ENCODE measurements at regions not wholly inside any gene's neighbourhood (a gene's known extent, or its start where the extent isn't known, plus 50 kb on each side); places are given as distances from the start of the nearest gene placed in this dataset.

DNA sequence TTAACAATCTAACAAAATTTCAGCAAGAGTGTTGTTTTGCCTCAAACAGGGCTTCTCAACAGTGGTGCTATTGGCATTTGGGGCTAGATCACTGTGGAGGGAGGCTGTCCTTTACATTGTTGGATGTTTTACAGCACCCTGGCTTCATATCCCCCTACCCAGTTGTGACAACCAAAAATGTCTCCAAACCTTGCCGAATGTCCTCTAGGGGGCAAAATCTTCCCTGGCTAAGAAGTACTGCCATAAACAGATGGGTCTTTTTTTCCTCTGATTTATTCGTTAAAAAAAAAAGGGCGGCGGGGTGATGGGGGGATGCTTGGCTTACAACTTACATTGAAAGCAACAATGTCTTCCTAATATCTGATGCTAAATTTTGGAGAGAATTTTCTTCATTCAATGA is 207.6 kb upstream of the CCDC150 start:
- TF ChIP-seq POLR2A (IDR thresholded peaks at IDR 0.05) (no peak), POLR2AphosphoS5 (IDR thresholded peaks at IDR 0.05; ENCODE audit: insufficient read depth in 1 of 2, low read depth in 1 of 2) (no peak)
- TF ChIP-seq, protein P1, sequence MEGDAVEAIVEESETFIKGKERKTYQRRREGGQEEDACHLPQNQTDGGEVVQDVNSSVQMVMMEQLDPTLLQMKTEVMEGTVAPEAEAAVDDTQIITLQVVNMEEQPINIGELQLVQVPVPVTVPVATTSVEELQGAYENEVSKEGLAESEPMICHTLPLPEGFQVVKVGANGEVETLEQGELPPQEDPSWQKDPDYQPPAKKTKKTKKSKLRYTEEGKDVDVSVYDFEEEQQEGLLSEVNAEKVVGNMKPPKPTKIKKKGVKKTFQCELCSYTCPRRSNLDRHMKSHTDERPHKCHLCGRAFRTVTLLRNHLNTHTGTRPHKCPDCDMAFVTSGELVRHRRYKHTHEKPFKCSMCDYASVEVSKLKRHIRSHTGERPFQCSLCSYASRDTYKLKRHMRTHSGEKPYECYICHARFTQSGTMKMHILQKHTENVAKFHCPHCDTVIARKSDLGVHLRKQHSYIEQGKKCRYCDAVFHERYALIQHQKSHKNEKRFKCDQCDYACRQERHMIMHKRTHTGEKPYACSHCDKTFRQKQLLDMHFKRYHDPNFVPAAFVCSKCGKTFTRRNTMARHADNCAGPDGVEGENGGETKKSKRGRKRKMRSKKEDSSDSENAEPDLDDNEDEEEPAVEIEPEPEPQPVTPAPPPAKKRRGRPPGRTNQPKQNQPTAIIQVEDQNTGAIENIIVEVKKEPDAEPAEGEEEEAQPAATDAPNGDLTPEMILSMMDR (IDR thresholded peaks at IDR 0.05), result no peak

Measured in vagina (tissue), 2 donors.